Astrocyte (in vitro differentiated cells and primary cell): ENCODE measurements at regions not wholly inside any gene's neighbourhood (a gene's known extent, or its start where the extent isn't known, plus 50 kb on each side); places are given as distances from the start of the nearest gene placed in this dataset.

Experiments
- DNase-seq: peaks from one replicate; pipeline ENCODE4 v3.0.0-alpha.2; 2010; ENCODE audit warnings: low read depth
- FAIRE-seq: peaks from 2 replicates; lab custom pipeline; 2011; peaks lifted over from hg19 to GRCh38; lab: Jason Lieb, UNC
- H2AFZ ChIP-seq: 2 replicates; pipeline ENCODE4 v1.6.0; 2012; ENCODE audit warnings: low read depth, low read length, inconsistent platforms
- H3K27ac ChIP-seq: 2 replicates; pipeline ENCODE4 v1.5.1; 2011; ENCODE audit warnings: low read depth, low read length, inconsistent platforms
- H3K27me3 ChIP-seq: 2 replicates; pipeline ENCODE4 v1.6.0; 2011; ENCODE audit warnings: low read length, inconsistent platforms; ENCODE audit not compliant: insufficient read depth
- H3K36me3 ChIP-seq: 2 replicates; pipeline ENCODE4 v1.5.1; 2011; ENCODE audit warnings: low read length, inconsistent platforms; ENCODE audit not compliant: insufficient read depth
- H3K4me1 ChIP-seq: 2 replicates; pipeline ENCODE4 v1.5.1; 2011; ENCODE audit warnings: low read length, inconsistent platforms; ENCODE audit not compliant: insufficient read depth
- H3K4me2 ChIP-seq: 2 replicates; pipeline ENCODE4 v1.6.0; 2012; ENCODE audit warnings: low read length, inconsistent platforms
- H3K4me3 ChIP-seq: 2 replicates; pipeline ENCODE4 v1.5.1; 2011; ENCODE audit warnings: low read depth, mild to moderate bottlenecking, low read length, inconsistent platforms; ENCODE audit not compliant: insufficient read depth
- H3K79me2 ChIP-seq: 2 replicates; pipeline ENCODE4 v1.6.0; 2012; ENCODE audit warnings: mild to moderate bottlenecking, low read length, inconsistent platforms; ENCODE audit not compliant: insufficient read depth
- H3K9ac ChIP-seq: 2 replicates; pipeline ENCODE4 v1.6.0; 2012; ENCODE audit warnings: mild to moderate bottlenecking, low read length, inconsistent platforms
- H3K9me3 ChIP-seq: 2 replicates; pipeline ENCODE4 v1.5.1; 2012; ENCODE audit warnings: low read depth, mild to moderate bottlenecking, low read length, inconsistent platforms; ENCODE audit not compliant: insufficient read depth
- H4K20me1 ChIP-seq: 2 replicates; pipeline ENCODE4 v1.6.0; 2012; ENCODE audit warnings: low read length, inconsistent platforms; ENCODE audit not compliant: insufficient read depth
- H3K27ac Mint-ChIP-seq: one replicate; pipeline ENCODE4 v1.8.0; 2021; ENCODE audit warnings: mild to moderate bottlenecking, mixed read lengths; ENCODE audit not compliant: unreplicated experiment
- H3K27me3 Mint-ChIP-seq: one replicate; pipeline ENCODE4 v1.8.0; 2021; ENCODE audit warnings: low read depth, mixed read lengths; ENCODE audit not compliant: unreplicated experiment
- H3K36me3 Mint-ChIP-seq: one replicate; pipeline ENCODE4 v1.8.0; 2021; ENCODE audit warnings: low read depth, mixed read lengths; ENCODE audit not compliant: unreplicated experiment
- H3K4me1 Mint-ChIP-seq: one replicate; pipeline ENCODE4 v1.8.0; 2021; ENCODE audit warnings: low read depth, mixed read lengths; ENCODE audit not compliant: unreplicated experiment
- H3K4me3 Mint-ChIP-seq: one replicate; pipeline ENCODE4 v1.8.0; 2021; ENCODE audit warnings: mild to moderate bottlenecking, moderate library complexity, mixed read lengths; ENCODE audit not compliant: unreplicated experiment
- H3K9me3 Mint-ChIP-seq: one replicate; pipeline ENCODE4 v1.8.0; 2021; ENCODE audit warnings: mild to moderate bottlenecking, mixed read lengths; ENCODE audit not compliant: unreplicated experiment
- EZH2 ChIP-seq: IDR thresholded peaks from 2 replicates; pipeline ENCODE4 v1.6.1; 2012; ENCODE audit warnings: mild to moderate bottlenecking, low read length, inconsistent platforms; ENCODE audit not compliant: insufficient read depth
- TF ChIP-seq, protein P1 (sequence below): IDR thresholded peaks from 2 replicates; pipeline ENCODE4 v1.5.1; 2011; ENCODE audit warnings: low read depth, mild to moderate bottlenecking, inconsistent platforms, low read length, moderate library complexity; ENCODE audit not compliant: insufficient read depth

DNA sequence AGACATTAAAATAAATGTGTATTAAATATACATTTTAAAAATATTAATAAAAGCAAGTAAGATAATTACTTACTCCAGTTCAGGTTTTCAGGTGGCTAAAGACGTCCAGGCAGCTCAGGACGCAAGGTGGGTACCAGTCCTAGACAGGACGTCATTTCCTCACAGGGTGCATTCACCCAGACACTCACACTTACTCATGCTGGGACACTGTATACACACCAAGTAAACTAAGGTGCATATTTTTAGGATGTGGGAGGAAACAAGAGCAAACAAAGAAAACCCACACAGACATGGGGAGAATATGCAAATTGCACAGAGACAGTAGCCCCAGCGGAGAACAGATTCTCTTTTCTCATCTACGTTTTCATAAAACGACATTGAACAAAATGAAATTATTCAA, 457.9 kb downstream of the BRINP3 start:
- H3K79me2 ChIP-seq = no peaks in the 10 kb centered on the region
- TF ChIP-seq EZH2 = no peak
- TF ChIP-seq, protein P1, sequence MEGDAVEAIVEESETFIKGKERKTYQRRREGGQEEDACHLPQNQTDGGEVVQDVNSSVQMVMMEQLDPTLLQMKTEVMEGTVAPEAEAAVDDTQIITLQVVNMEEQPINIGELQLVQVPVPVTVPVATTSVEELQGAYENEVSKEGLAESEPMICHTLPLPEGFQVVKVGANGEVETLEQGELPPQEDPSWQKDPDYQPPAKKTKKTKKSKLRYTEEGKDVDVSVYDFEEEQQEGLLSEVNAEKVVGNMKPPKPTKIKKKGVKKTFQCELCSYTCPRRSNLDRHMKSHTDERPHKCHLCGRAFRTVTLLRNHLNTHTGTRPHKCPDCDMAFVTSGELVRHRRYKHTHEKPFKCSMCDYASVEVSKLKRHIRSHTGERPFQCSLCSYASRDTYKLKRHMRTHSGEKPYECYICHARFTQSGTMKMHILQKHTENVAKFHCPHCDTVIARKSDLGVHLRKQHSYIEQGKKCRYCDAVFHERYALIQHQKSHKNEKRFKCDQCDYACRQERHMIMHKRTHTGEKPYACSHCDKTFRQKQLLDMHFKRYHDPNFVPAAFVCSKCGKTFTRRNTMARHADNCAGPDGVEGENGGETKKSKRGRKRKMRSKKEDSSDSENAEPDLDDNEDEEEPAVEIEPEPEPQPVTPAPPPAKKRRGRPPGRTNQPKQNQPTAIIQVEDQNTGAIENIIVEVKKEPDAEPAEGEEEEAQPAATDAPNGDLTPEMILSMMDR = no peak
- Mint-ChIP-seq H3K27me3 (no peaks in the 10 kb centered on the region), H3K27ac (no peak overlapping the region), H3K4me1 (no peaks in the 10 kb centered on the region), H3K4me3 (no peak overlapping the region), H3K9me3 (no peaks in the 10 kb centered on the region), H3K36me3 (no peaks in the 10 kb centered on the region)
- no peaks in the 10 kb centered on the region for H3K27me3 ChIP-seq
- no peaks in the 10 kb centered on the region for H4K20me1 ChIP-seq
- FAIRE-seq (no peak), DNase-seq (no peak)
- no peaks in the 10 kb centered on the region for H3K9me3 ChIP-seq
- H3K27ac ChIP-seq = no peak overlapping the region
- H3K9ac ChIP-seq = no peak overlapping the region
- no peak overlapping the region for H2AFZ ChIP-seq
- H3K4me2 ChIP-seq = no peak overlapping the region
- no peak overlapping the region for H3K4me3 ChIP-seq
- no peaks in the 10 kb centered on the region for H3K4me1 ChIP-seq
- H3K36me3 ChIP-seq = no peaks in the 10 kb centered on the region

DNA sequence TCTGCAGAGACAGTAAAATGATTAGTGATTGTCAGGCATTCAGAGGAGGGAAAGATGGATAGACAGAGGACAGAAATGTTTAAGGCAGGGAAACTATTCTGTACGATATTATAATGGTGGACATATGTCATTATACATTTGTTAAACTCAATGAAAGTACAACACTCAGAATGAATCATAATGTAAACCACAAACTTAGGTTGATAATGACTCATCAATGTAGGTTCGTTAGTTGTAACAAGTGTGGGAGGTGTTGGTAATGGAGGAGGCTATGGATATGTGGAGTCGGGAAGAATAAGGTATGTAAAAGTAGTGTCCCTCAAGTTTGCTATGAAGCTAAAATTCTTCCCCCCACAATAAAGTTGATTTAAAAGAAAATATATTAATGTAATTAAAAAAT, 455.0 kb downstream of the BRINP3 start:
- H3K4me1 ChIP-seq = no peaks in the 10 kb centered on the region

GRCh38 chr1:190029441-190029840, 448.2 kb downstream of the BRINP3 start:
- no peak for TF ChIP-seq EZH2
- TF ChIP-seq, protein P1 = no peak
- H3K9ac ChIP-seq = no peak overlapping the region
- no peaks in the 10 kb centered on the region for H3K4me1 Mint-ChIP-seq
- H3K36me3 ChIP-seq = no peaks in the 10 kb centered on the region
- FAIRE-seq (no peak), DNase-seq (no peak)
- H3K4me3 ChIP-seq = no peak overlapping the region
- H3K79me2 ChIP-seq = no peaks in the 10 kb centered on the region
- H3K27ac ChIP-seq = no peak overlapping the region
- no peak overlapping the region for H2AFZ ChIP-seq
- H4K20me1 ChIP-seq = no peaks in the 10 kb centered on the region
- H3K27ac Mint-ChIP-seq = no peak overlapping the region
- no peaks in the 10 kb centered on the region for H3K9me3 ChIP-seq
- H3K4me1 ChIP-seq = no peaks in the 10 kb centered on the region
- no peak overlapping the region for H3K4me3 Mint-ChIP-seq
- H3K27me3 Mint-ChIP-seq = no peaks in the 10 kb centered on the region
- H3K36me3 Mint-ChIP-seq = no peaks in the 10 kb centered on the region
- H3K4me2 ChIP-seq = no peak overlapping the region
- H3K9me3 Mint-ChIP-seq = no peaks in the 10 kb centered on the region
- H3K27me3 ChIP-seq = no peaks in the 10 kb centered on the region

More for the DNA sequence above, 455.0 kb downstream of the BRINP3 start:
- Histone ChIP-seq H3K27ac (no peak overlapping the region), H3K4me2 (peak overlapping the region; percentile 44), H3K4me3 (no peak overlapping the region), H3K79me2 (no peaks in the 10 kb centered on the region), H3K27me3 (no peaks in the 10 kb centered on the region), H3K9me3 (no peaks in the 10 kb centered on the region), H3K9ac (no peak overlapping the region), H2AFZ (no peak overlapping the region), H3K36me3 (no peaks in the 10 kb centered on the region), H4K20me1 (no peaks in the 10 kb centered on the region)
- TF ChIP-seq, protein P1 = no peak
- no peak for TF ChIP-seq EZH2
- DNase-seq = peak; percentile 74
- H3K9me3 Mint-ChIP-seq = no peaks in the 10 kb centered on the region
- no peaks in the 10 kb centered on the region for H3K4me1 Mint-ChIP-seq
- H3K4me3 Mint-ChIP-seq = no peak overlapping the region
- H3K36me3 Mint-ChIP-seq = no peaks in the 10 kb centered on the region
- H3K27ac Mint-ChIP-seq = no peak overlapping the region
- no peaks in the 10 kb centered on the region for H3K27me3 Mint-ChIP-seq
- FAIRE-seq = no peak
